ENCODE measurements at regions not wholly inside any gene's neighbourhood (a gene's known extent, or its start where the extent isn't known, plus 50 kb on each side); places are given as distances from the start of the nearest gene placed in this dataset.
"Not testable (repeated sequence)": the region's sequence is repeated elsewhere in the genome, so short reads cannot be mapped to it uniquely, and the experiment has no call there.

- no peaks in the 10 kb centered on the region for H3K27me3 ChIP-seq
- no peak for TF ChIP-seq CTCF (IDR thresholded peaks at IDR 0.05)
- no peak overlapping the region for H3K27ac ChIP-seq
- DNase-seq (ENCODE audit: low spot score), result no peak
- no peak overlapping the region for H3K4me3 ChIP-seq
- H3K4me1 ChIP-seq, result no peaks in the 10 kb centered on the region
- H3K36me3 ChIP-seq, result no peaks in the 10 kb centered on the region
- no peaks in the 10 kb centered on the region for H3K9me3 ChIP-seq
Measured at GRCh38 chr10:8311526-8312070, 257.1 kb downstream of the GATA3 start.

GRCh38 chr10:8312079-8312478 lies 257.6 kb downstream of the GATA3 start:
- TF ChIP-seq CTCF (IDR thresholded peaks at IDR 0.05), result no peak
- H3K4me1 ChIP-seq, result no peaks in the 10 kb centered on the region
- no peak for DNase-seq (ENCODE audit: low spot score)

GRCh38 chr10:8312781-8313180 lies 258.3 kb downstream of the GATA3 start:
- H3K27ac ChIP-seq, result no peak overlapping the region
- no peak for DNase-seq (ENCODE audit: low spot score)
- TF ChIP-seq CTCF (IDR thresholded peaks at IDR 0.05), result no peak
- H3K36me3 ChIP-seq, result no peaks in the 10 kb centered on the region
- H3K4me3 ChIP-seq, result no peak overlapping the region
- no peaks in the 10 kb centered on the region for H3K4me1 ChIP-seq
- no peaks in the 10 kb centered on the region for H3K9me3 ChIP-seq
- no peaks in the 10 kb centered on the region for H3K27me3 ChIP-seq

More at GRCh38 chr10:8312079-8312478, 257.6 kb downstream of the GATA3 start:
- Histone ChIP-seq H3K4me3 (no peak overlapping the region), H3K27me3 (no peaks in the 10 kb centered on the region), H3K27ac (no peak overlapping the region), H3K9me3 (no peaks in the 10 kb centered on the region), H3K36me3 (no peaks in the 10 kb centered on the region)

GRCh38 chr10:8314486-8314885 lies 260.0 kb downstream of the GATA3 start:
- H3K36me3 ChIP-seq, result no peaks in the 10 kb centered on the region

GRCh38 chr10:8315619-8316021 lies 261.1 kb downstream of the GATA3 start:
- Histone ChIP-seq H3K36me3 (no peaks in the 10 kb centered on the region), H3K4me3 (no peak overlapping the region), H3K4me1 (no peaks in the 10 kb centered on the region), H3K27me3 (no peaks in the 10 kb centered on the region), H3K9me3 (no peaks in the 10 kb centered on the region), H3K27ac (no peak overlapping the region)
- TF ChIP-seq CTCF (IDR thresholded peaks at IDR 0.05), result no peak
- no peak for DNase-seq (ENCODE audit: low spot score)

More at GRCh38 chr10:8314486-8314885, 260.0 kb downstream of the GATA3 start:
- H3K4me1 ChIP-seq, result no peaks in the 10 kb centered on the region
- no peak for DNase-seq (ENCODE audit: low spot score)
- H3K27ac ChIP-seq, result no peak overlapping the region
- H3K27me3 ChIP-seq, result no peaks in the 10 kb centered on the region
- no peak for TF ChIP-seq CTCF (IDR thresholded peaks at IDR 0.05)
- H3K4me3 ChIP-seq, result no peak overlapping the region
- H3K9me3 ChIP-seq, result no peaks in the 10 kb centered on the region

- no peak for TF ChIP-seq CTCF (IDR thresholded peaks at IDR 0.05)
- no peak overlapping the region for H3K27ac ChIP-seq
- H3K36me3 ChIP-seq, result no peaks in the 10 kb centered on the region
- H3K4me3 ChIP-seq, result no peak overlapping the region
- no peaks in the 10 kb centered on the region for H3K4me1 ChIP-seq
- no peaks in the 10 kb centered on the region for H3K27me3 ChIP-seq
- no peak for DNase-seq (ENCODE audit: low spot score)
- H3K9me3 ChIP-seq, result no peaks in the 10 kb centered on the region
Measured at GRCh38 chr10:8316284-8316683, 261.8 kb downstream of the GATA3 start.

GRCh38 chr10:8318429-8318828 lies 263.9 kb downstream of the GATA3 start:
- not testable (repeated sequence) for H3K27me3 ChIP-seq; DNase-seq (ENCODE audit: low spot score); H3K4me3 ChIP-seq; H3K4me1 ChIP-seq; H3K36me3 ChIP-seq; H3K9me3 ChIP-seq; H3K27ac ChIP-seq

Data from right atrium auricular region (tissue), 2 donors.